Type B pancreatic cell (in vitro differentiated cells): ENCODE measurements at regions not wholly inside any gene's neighbourhood (a gene's known extent, or its start where the extent isn't known, plus 50 kb on each side); places are given as distances from the start of the nearest gene placed in this dataset.
A peak's percentile ranks its signal among the peaks of the same experiment; 100 is the strongest.

Source experiments
- DNase-seq: peaks from one replicate; pipeline ENCODE4 v3.0.0; 2021; ENCODE audit warnings: mixed read lengths; ENCODE audit not compliant: unreplicated experiment; ENCODE audit errors: extremely low spot score
- H3K27ac Mint-ChIP-seq: 2 replicates; pipeline ENCODE4 v1.8.0; 2021; ENCODE audit warnings: mild to moderate bottlenecking, mixed read lengths
- H3K27me3 Mint-ChIP-seq: 2 replicates; pipeline ENCODE4 v1.8.0; 2021; ENCODE audit warnings: mixed read lengths
- H3K36me3 Mint-ChIP-seq: 2 replicates; pipeline ENCODE4 v1.8.0; 2021; ENCODE audit warnings: mixed read lengths
- H3K4me1 Mint-ChIP-seq: one replicate; pipeline ENCODE4 v1.8.0; 2021; ENCODE audit warnings: mixed read lengths; ENCODE audit not compliant: unreplicated experiment
- H3K4me3 Mint-ChIP-seq: 2 replicates; pipeline ENCODE4 v1.8.0; 2021; ENCODE audit warnings: mild to moderate bottlenecking, mixed read lengths
- H3K9me3 Mint-ChIP-seq: 2 replicates; pipeline ENCODE4 v1.8.0; 2021; ENCODE audit warnings: mixed read lengths
- CTCF ChIP-seq: fragments of 200-600 bp; sonication (generic); conservative IDR thresholded peaks from 2 replicates; pipeline ENCODE4 v1.5.0; 2021; ENCODE audit warnings: antibody characterized with exemption, mild to moderate bottlenecking

DNA sequence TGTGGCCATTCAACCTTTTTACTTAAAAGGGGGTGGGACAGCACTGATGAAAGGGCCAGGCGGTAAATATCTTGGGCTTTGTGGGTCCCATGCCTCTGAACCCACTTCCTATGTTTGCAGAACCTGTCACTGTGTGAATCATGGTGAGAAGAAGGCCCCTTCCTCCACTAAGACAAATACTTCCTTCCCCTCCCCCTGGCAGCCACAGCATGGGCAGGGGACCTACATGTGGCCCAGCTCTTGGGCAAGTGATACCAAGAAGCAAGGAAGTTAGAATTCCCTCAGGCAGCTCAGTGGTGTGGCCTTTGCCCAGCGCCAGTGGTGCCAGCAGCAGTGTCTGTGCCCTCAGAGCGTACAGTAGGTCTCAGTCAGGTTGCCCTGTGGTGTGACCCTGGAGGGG, 168.6 kb downstream of the TRIM33 start:
- no peak overlapping the region for H3K4me3 Mint-ChIP-seq
- H3K36me3 Mint-ChIP-seq = no peaks in the 10 kb centered on the region
- no peaks in the 10 kb centered on the region for H3K9me3 Mint-ChIP-seq
- H3K27ac Mint-ChIP-seq = no peak overlapping the region
- peaks cover 17% of the 10 kb centered on the region for H3K4me1 Mint-ChIP-seq
- DNase-seq = peak; percentile 45
- peaks cover 9% of the 10 kb centered on the region for H3K27me3 Mint-ChIP-seq
- no peak for TF ChIP-seq CTCF

DNA sequence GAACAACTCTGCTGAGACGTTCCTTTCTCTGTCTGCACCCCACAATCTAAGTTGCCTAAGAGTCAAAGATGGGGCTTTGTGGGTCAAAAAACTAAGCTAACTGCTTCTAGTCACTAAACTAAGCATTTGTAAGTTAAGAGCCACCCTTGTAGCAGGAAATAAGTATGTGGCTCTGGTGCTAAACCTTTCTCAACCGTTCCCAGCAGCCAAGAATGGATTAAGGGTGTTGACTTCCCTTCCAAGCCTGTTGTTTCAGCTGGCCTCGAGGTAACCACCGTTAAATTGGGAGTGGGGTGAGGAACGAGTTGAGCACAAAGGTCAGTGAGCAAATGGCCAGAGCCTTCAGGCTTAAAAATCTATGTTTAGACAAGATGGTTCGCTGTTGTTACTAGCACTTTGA, 169.1 kb downstream of the TRIM33 start:
- no peak for TF ChIP-seq CTCF
- Mint-ChIP-seq H3K27ac (no peak overlapping the region), H3K36me3 (no peaks in the 10 kb centered on the region), H3K27me3 (peaks cover 7% of the 10 kb centered on the region), H3K4me3 (no peak overlapping the region), H3K9me3 (no peaks in the 10 kb centered on the region), H3K4me1 (peaks cover 12% of the 10 kb centered on the region)
- peak; percentile 18 for DNase-seq

DNA sequence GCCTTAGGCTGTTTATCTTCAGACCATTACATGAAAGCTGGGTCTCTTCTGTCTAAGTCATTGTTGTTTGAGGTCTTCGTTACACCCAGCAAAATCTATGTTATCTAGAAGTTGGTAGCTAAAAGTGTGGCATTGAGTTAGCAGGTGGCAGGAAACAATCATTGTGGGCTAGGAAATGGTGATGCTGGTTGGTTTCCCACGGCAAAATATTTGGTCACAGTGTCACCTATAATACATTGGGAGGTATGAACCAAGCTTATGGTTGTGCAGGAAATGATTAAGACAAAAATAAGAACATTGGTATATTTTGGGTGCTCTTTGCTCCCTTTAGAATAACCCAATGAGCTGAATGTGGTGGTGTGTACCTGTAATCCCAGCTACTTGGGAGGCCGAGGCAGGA, 169.7 kb downstream of the TRIM33 start:
- Mint-ChIP-seq H3K9me3 (no peaks in the 10 kb centered on the region), H3K27me3 (peaks cover 5% of the 10 kb centered on the region), H3K4me1 (peaks cover 7% of the 10 kb centered on the region), H3K36me3 (no peaks in the 10 kb centered on the region), H3K4me3 (no peak overlapping the region), H3K27ac (no peak overlapping the region)
- no peak for DNase-seq
- TF ChIP-seq CTCF = no peak

DNA sequence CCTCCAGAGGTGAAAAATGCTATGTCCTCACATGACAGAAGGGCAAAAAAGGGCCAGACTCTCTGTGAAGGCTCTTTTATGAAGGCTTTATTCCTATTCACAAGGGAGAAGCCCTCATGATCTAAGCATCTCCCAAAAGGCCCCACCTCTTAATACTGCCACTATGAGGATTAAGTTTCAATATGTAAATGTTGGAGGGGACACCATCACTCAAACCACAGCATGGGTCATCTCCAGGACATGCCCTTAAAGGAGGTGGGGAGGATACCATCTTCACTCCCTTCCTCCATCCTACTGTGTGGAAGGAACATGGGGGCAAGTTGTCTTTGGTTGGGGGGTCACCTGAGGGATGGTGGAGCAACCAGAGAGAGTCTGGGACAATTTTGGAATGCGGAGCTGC, 170.1 kb downstream of the TRIM33 start:
- Mint-ChIP-seq H3K4me1 (peaks cover 5% of the 10 kb centered on the region), H3K27ac (no peak overlapping the region), H3K4me3 (no peak overlapping the region), H3K27me3 (peaks cover 4% of the 10 kb centered on the region), H3K9me3 (no peaks in the 10 kb centered on the region), H3K36me3 (no peaks in the 10 kb centered on the region)
- peak; percentile 15 for DNase-seq
- TF ChIP-seq CTCF = no peak

- H3K4me1 Mint-ChIP-seq = no peaks in the 10 kb centered on the region
- no peak for DNase-seq
- no peak overlapping the region for H3K27ac Mint-ChIP-seq
- H3K9me3 Mint-ChIP-seq = no peaks in the 10 kb centered on the region
- TF ChIP-seq CTCF = no peak
- no peaks in the 10 kb centered on the region for H3K36me3 Mint-ChIP-seq
- H3K27me3 Mint-ChIP-seq = peaks cover 10% of the 10 kb centered on the region
- no peak overlapping the region for H3K4me3 Mint-ChIP-seq
Measured at GRCh38 chr1:114339379-114339778, 171.6 kb downstream of the TRIM33 start.
